ENCODE measurements at regions not wholly inside any gene's neighbourhood (a gene's known extent, or its start where the extent isn't known, plus 50 kb on each side); places are given as distances from the start of the nearest gene placed in this dataset.
"Not testable (repeated sequence)": the region's sequence is repeated elsewhere in the genome, so short reads cannot be mapped to it uniquely, and the experiment has no call there.

GRCh38 chr19:41515015-41515652 lies 60.8 kb upstream of the CEACAM21 start:
- RAD21 ChIA-PET (ENCODE audit: low non-redundant PET in 1 of 2, low total read pairs in 2 of 2, uncharacterized antibody in 2 of 2, unreplicated experiment in 2 of 2), result no interaction called here
- CTCF ChIA-PET, result no interaction called here
- no peaks in the 10 kb centered on the region for H3K9me3 ChIP-seq (ENCODE audit: control insufficient read depth in 1 of 2, insufficient read depth in 1 of 2, low read depth in 1 of 2, low read length in 2 of 2)
- POLR2A ChIA-PET, result no interaction called here
- no peak for ATAC-seq
- DNase-seq (ENCODE audit: low read depth, low spot score), result no peak
- no peaks in the 10 kb centered on the region for H3K36me3 ChIP-seq (ENCODE audit: control insufficient read depth in 1 of 2, insufficient read depth in 2 of 2, low read length in 2 of 2)
- H3K9ac ChIP-seq (ENCODE audit: low read length), result no peak overlapping the region
- peaks cover 65% of the 10 kb centered on the region for H3K27me3 ChIP-seq (ENCODE audit: insufficient read depth, low read length)
- H3K79me2 ChIP-seq (ENCODE audit: insufficient read depth, low read length), result no peaks in the 10 kb centered on the region
- no peaks in the 10 kb centered on the region for H3K9me2 ChIP-seq (ENCODE audit: insufficient read depth)
- no peak overlapping the region for H3K4me3 ChIP-seq (replicated peaks in 1 of 2; ENCODE audit: low read depth in 1 of 2, low read length in 2 of 2)
- H3K4me1 ChIP-seq (ENCODE audit: control insufficient read depth in 1 of 2, insufficient read depth in 2 of 2, low read length in 2 of 2), result peaks cover 0 to 3% of the 10 kb centered on the region in 2 experiments; a peak in 1 of 4 replicates
- no peak overlapping the region for H3K4me2 ChIP-seq (ENCODE audit: low read length)
- TF ChIP-seq SIN3A (IDR thresholded peaks at IDR 0.05; ENCODE audit: low read depth), result no peak
- no peaks in the 10 kb centered on the region for H4K20me1 ChIP-seq (ENCODE audit: insufficient read depth)
- no peak overlapping the region for H3K27ac ChIP-seq (ENCODE audit: low read depth, low read length)
- intact Hi-C loops (cut with micrococcal nuclease), result no loop called here
- BruUV-seq (replicated peaks), result no TSS peak
- H2AFZ ChIP-seq (ENCODE audit: low read depth, low read length, poor library complexity, severe bottlenecking), result no peak overlapping the region

GRCh38 chr19:41516292-41517171 lies 59.4 kb upstream of the CEACAM21 start:
- CTCF ChIA-PET; intact Hi-C loops (cut with micrococcal nuclease); H3K36me3 ChIP-seq (ENCODE audit: control insufficient read depth in 1 of 2, insufficient read depth in 2 of 2, low read length in 2 of 2); H3K4me2 ChIP-seq (ENCODE audit: low read length); H3K4me3 ChIP-seq (replicated peaks in 1 of 2; ENCODE audit: low read depth in 1 of 2, low read length in 2 of 2); H3K9ac ChIP-seq (ENCODE audit: low read length); H3K9me3 ChIP-seq (ENCODE audit: control insufficient read depth in 1 of 2, insufficient read depth in 1 of 2, low read depth in 1 of 2, low read length in 2 of 2); H3K79me2 ChIP-seq (ENCODE audit: insufficient read depth, low read length); H4K20me1 ChIP-seq (ENCODE audit: insufficient read depth); RAD21 ChIA-PET (ENCODE audit: low non-redundant PET in 1 of 2, low total read pairs in 2 of 2, uncharacterized antibody in 2 of 2, unreplicated experiment in 2 of 2); POLR2A ChIA-PET; H3K27ac ChIP-seq (ENCODE audit: low read depth, low read length); H3K9me2 ChIP-seq (ENCODE audit: insufficient read depth); BruUV-seq (replicated peaks); H3K4me1 ChIP-seq (ENCODE audit: control insufficient read depth in 1 of 2, insufficient read depth in 2 of 2, low read length in 2 of 2); H2AFZ ChIP-seq (ENCODE audit: low read depth, low read length, poor library complexity, severe bottlenecking); DNase-seq (ENCODE audit: low read depth, low spot score): not testable (repeated sequence)
- 0 out of 6 replicates have a peak, but pooled peaks of 1 of the 3 experiments have one; percentile 1 for TF ChIP-seq CTCF (IDR thresholded peaks at IDR 0.05 in 2 of 3, conservative IDR thresholded peaks at IDR 0.05 in 1 of 3; ENCODE audit: borderline replicate concordance in 1 of 3, insufficient read depth in 1 of 3, low read depth in 2 of 3, low read length in 2 of 3)
- peaks cover 68% of the 10 kb centered on the region for H3K27me3 ChIP-seq (ENCODE audit: insufficient read depth, low read length)
- ATAC-seq, result peak; percentile 44; the same call in 1 of the 2 replicates

Measured in HCT116 (cell line).